GM21367 (cell line): ENCODE measurements at regions not wholly inside any gene's neighbourhood (a gene's known extent, or its start where the extent isn't known, plus 50 kb on each side); places are given as distances from the start of the nearest gene placed in this dataset.
"Not testable (repeated sequence)": the region's sequence is repeated elsewhere in the genome, so short reads cannot be mapped to it uniquely, and the experiment has no call there.

Experiments used
- ATAC-seq: cut with Tn5 transposase; IDR thresholded peaks from one replicate; pipeline ENCODE4 v1.9.1; 2021; ENCODE audit not compliant: unreplicated experiment

DNA sequence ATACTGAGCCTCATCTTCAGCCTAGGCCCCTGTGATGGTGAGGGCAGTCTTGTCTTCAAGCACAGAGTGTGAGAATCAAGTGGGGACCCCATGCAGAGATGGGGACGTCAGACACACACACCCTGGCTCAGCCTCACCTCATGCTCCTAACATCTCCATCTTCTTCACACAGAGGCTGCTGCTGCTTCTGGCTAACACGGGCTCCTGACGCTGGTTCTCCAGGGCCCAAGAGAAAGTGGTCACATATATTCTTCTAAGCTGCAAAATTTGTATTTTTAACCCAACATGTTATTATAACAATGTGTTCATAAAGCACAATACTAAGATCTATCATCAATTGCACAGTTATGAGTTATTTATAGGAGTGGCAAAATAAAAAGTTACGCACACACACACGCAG is 101.2 kb downstream of the VPREB1 start:
- ATAC-seq = no peak

DNA sequence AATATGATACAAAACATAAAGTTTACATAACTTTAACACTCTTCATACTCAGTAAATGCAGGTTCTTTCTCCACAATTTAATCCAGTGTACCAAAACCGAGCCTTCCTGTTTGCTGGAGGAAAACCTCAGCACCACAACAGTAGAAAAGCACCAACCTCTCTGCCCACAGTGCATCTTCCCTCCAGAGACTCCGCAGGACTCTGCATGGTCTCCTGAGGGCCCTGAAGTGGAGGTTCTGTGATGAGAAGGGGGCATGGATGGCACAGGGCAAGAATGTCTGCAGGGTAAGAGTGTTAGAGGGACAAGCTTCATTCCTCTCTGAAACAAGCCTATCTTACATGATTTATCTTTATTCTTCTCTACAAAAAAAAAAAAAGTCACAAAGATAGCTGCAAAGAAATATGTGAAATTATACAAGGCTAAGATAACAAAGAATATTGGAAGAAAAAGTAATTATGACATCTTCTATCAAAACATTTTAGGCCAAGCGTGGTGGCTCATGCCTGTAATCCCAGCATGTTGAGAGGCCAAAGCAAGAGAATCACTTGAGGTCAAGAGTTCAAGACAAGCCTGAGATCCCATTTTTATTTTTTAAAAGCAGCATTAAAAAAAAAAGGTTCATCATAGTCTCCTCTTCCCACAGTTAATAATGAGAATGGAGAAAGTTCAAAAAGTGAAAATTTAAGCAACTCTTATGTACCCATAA is 102.0 kb downstream of the VPREB1 start:
- no peak for ATAC-seq

DNA sequence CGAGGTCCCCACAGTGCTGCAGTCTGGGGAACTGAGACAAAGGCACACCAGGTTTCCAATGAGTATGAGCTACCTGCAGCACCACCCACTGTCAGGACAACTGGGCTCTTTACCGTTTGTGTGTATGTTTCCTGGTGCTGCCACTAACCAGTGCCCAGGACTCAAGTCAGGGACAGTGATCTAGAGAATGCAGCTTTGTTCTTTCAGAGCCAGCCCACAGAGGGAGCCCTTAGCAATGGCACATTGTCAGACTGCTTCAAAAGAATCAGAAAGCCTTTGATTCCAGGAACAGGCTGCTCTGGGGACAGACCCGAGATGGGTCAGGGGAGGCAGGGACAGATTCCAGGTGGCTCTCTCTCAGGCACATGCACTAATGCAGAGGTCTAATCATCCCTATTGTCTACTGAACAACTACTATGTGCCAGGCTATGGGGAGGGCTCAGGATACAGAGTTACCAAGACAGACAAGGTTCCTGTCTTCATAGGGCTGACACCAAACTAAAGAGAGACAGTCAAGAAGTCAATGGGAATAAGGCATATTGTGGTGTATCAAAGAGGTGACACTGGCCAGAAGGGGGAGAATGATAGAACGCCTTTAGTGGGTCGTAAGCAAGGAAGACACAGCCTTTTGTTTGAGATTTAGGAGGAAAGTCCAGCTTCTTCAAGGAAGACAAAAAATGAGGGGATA is 103.7 kb downstream of the VPREB1 start:
- ATAC-seq = no peak

DNA sequence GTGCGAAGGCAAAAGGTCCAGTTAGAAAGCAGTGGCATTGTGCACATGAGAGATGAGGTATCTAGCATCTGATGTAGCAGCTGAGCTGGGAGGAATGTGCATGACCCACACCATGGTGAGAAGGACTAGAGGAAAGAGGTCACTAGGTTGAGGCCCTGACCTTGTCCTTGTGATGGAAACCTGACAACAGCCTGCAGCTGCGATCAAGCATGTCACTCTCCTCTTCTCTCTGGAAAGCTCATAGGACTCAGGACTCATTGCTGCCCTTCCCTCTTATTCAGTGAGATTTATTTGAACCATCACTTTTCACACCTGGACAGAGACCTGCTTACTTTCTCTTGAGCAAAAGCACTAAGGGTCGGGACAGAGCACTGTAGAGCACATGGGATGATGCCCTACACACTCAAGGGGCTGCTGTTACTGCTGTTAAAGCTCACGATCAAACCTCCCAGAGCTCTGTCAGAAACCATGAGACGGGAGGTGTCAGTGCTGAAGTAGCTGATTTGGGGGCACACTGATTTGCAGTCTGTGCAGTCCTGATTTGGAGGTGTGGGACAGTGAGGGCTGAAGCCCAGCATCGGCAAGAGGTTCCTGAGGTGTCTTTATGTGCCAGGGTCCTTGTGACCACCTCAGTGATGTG is 104.3 kb downstream of the VPREB1 start:
- no peak for ATAC-seq

DNA sequence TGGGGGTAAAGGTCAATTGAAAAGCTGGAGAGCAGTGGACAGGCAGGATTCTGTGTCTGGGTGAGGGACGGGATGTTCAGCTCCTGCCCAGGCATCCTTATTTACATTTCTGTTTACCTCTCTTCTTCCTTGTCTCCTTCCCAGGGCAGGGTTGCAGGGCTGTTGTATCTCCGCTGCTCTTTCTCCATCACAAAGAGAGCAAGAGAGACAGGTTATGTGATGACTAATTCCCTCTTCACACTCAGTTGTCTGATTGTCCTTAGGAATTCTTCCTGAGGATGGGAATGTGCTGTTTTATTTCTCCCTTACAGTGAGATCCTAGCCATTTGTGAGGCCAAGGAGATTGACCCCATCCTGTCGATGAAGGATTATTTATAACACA is 104.9 kb downstream of the VPREB1 start:
- ATAC-seq = no peak

DNA sequence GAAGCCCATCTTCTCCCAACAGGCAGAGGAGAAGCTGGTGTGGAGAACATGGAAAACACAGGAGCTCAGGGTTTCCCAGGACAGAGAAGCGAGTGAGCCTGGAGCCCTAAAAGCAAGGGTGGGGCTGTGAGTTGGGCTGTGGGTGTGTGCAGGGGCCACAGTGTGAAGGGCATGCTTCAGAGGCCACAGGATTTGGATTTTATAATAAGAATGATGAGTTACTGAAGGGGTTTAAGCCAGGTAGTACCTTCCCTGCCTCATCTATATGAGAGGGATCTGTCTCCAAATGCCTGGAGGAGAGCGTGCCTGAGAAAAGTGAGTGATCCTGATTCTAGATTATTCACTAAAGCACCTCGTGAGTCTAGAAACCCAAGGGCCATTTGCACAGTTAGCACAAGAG is 106.8 kb downstream of the VPREB1 start:
- ATAC-seq = no peak

DNA sequence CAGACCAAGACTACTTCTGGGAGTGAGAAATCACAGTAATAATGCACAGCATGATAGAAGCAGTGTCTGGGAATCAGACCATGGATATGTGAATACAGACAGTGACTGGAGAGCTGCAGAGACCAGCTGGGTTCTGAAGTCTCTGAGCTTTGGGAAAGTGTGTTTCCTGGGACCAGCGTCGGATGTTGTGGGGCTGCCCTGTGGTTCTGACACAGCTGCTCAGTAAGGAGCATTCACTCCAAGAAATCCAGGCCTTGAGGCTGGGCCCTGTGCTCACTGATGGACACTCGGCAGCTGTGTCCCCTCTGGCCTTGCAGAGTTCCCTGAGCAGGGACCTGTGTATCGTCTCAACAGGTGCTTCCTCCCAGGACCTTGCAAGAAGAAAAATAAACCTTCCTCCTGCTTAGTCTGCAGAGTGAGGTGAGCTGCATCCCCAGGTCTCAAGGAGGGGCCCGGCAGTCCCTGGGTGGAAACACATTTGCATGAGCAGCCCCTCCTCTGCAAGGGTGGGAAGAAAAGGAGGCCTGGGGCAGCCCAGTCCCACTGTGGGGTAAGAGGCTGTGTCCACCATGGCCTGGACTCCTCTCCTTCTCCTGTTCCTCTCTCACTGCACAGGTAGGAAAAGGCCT is 107.9 kb downstream of the VPREB1 start:
- no peak for ATAC-seq

DNA sequence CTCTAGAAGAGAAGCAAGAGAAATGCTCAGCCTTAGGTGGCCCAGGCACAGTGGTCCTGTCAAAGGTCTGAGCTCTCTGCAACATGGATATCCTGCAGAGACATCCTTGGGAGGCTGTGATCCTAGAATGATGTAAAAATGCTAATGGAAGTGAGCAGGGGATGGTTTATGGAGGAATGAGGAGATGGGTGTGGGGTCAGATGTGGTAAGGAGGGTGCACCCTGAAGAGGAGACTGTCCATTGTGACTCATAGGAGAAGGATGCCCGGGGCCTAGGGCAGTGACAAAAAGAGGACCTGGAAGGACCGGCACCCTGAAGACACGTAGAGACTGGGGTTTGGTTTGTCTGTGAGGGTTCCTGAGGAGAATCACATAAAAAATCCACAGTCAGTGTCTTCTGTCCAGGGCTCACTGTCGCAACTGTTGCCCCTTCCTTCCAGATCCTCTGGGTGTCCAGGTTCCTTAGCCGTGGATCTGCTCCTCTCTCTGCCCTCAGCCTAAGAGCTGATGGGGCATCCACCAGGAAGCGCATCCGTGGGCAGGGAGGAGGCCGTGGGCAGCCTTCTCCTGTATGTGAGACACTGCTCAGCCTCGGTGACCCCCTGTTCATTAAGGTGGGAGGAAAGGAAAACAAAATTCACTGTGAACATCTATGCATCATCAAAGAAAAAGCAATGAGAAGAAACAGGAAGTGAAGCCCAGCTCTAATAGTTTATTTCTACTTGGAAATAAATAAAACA is 110.7 kb downstream of the VPREB1 start:
- no peak for ATAC-seq

DNA sequence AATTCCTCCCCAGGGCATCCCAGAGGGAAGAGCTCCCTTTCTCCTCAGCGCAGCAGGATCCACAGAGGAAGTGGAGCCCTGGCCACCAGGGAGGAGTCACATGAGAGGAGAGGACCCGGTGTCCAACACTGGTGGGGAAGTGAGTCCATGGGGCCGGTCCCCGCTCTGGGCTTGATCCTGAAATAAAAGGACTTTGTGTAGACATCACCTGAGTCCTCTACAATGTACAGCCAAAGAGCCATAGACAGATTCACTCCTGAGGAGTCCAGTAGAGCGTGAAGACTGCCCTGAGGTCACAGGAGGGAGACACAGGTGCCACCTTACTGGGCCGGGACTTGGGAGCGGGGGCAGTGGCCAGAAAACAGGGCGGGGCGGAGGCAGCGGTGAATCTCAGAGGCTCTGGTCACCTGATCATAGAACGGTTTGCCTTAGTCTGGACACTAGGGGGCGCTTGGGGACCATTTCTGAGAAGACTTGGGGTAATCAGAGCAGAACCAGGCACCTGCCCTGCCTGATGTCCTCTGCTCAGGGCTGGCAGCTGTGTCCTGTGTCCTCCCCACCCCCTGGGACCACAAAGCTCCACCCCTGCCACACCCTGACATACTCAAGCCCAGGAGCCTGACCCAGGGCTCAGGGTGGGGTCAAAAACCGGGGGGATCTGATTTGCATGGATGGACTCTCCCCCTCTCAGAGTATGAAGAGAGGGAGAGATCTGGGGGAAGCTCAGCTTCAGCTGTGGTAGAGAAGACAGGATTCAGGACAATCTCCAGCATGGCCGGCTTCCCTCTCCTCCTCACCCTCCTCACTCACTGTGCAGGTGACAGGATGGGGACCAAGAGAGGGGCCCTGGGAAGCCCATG is 112.7 kb downstream of the VPREB1 start:
- peak; percentile 68 for ATAC-seq

DNA sequence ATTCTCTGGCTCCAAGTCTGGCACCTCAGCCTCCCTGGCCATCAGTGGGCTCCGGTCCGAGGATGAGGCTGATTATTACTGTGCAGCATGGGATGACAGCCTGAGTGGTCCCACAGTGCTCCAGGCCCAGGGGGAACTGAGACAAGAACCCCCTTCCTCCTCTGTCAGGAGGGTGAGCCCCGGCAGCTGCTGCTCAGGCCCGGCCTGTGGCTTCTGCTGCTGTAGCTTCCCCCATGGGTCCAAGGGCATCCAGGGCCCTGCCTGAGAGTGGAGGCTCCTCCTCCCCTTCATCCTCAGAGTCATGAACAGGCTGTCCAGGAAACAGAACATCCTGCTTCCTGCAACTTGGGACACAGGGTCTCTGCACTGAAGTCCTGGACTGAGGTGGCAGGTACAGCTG is 113.6 kb downstream of the VPREB1 start:
- ATAC-seq = no peak

DNA sequence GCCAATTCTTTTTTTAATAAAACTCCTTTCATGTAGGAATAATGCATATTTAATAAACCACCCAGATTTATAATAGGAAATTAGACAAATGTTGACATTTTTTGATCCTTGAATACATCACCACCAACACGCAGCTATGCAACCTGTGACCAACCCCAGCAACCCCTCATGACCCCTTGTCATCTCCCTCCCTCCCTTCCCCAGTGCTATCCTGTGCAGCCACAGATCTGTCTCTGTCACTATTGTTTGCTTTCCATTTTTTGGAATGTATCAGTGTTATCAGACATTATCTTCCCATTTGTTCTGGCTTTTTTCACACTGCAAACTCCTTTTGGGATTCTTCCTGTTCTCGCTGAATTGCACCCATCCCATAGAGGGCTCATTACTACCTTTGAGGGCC is 114.1 kb downstream of the VPREB1 start:
- ATAC-seq = no peak

DNA sequence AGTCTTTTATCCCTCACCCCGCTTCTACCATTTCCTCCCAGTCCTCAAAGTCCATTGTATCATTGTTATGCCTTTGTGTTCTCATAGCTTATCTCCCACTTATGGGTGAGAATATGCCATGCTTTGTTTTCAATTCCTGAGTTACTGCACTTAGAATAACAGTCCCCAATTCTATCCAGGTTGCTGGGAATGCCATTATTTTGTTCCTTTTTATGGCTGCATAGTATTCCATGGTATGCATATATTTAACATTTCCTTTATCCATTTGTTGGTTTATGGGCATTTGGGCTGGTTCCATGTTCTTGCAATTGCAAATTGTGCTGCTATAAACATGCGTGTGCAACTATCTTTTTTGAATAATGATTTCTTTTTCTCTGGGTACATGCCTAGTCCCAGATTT is 114.9 kb downstream of the VPREB1 start:
- no peak for ATAC-seq

DNA sequence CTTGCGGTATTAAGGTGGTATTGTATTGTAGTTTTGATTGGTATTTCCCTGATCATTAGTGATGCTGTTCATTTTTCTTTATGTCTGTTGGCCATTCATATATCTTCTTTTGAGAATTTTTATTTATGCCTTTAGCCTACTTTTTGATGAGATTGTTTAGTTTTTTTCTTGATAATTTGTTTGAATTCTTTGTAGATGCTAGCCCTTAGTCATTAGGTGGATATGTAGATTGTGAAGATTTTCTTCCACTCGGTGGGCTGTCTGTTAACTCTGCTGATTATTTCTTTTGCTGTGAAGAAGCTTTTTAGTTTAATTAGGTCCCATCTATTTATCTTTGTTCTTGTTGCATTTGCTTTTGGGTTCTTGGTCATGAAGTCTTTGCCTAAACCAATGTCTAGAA is 115.4 kb downstream of the VPREB1 start:
- no peak for ATAC-seq

DNA sequence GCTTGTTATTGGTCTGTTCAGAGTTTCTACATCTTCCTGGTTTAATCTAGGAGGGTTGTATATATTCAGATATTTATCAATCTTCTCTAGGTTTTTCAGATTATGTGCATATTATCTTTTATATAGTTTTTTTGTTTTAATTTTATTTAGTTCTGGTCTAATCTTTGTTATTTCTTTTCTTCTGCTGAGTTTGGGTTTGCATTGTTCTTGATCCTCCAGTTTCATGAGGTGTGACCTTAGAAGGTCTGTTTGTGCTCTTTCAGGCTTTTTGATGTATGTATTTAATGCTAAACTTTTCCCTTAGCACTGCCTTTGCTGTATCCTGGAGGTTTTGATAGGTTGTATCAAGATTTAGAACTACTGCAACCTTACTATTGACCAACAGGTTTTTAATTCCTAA is 117.7 kb downstream of the VPREB1 start:
- no peak for ATAC-seq

DNA sequence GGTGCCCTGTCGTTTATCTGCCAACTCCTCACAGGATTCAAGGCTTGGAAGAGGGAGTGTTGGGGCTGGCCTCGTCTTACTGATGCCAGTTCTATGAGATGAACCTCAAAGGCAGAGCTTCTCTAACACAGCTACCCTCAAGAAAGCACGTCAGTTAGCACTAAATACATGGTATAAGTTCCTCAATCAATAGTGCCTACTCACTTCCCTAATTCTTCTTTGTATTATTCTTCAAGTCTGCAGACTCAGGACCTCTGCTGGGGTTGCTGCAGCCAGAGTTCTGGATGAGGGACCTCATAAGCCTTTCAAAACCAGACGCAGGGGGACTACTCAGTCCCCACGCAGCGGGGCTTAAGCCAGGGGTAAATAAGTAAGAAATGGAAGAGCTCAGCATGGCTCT is 118.3 kb downstream of the VPREB1 start:
- no peak for ATAC-seq

DNA sequence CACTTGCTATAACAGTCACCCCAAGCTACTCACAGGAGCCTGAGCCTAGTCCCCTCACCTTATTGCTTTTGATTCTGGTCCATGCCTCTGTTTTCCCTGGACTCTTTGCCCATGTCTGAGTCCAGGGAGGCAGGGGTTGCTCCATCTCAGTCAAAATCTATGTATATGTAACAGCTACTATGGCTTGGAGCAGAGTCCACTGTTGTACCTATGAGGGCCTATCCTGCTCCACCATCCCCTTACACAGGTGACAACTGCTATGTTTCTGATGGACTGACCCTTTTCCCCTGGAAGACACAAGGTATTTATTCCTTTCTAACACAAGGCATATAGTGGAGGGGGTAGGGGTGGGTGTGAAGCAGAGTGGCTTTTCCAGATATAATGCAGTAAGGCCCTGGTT is 119.6 kb downstream of the VPREB1 start:
- ATAC-seq = no peak

DNA sequence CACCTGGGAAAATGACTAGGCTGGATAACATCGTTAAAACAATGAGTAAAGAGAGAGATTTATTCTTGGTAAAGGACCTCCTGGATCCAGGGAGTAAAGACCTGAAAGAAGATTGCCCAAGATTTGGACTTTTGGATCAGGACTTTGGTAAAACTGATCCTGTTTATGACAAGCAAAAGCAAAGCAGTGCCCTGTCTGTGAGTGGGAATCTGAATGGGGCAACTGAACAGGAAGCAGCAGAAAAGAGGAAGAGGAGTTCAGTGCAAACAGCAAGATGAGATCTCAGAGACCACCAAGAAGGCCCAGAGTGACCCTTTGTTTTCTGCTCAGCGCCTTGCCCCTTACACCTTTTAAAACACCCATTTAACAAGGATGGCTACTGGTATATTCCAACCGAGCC is 122.0 kb downstream of the VPREB1 start:
- no peak for ATAC-seq

DNA sequence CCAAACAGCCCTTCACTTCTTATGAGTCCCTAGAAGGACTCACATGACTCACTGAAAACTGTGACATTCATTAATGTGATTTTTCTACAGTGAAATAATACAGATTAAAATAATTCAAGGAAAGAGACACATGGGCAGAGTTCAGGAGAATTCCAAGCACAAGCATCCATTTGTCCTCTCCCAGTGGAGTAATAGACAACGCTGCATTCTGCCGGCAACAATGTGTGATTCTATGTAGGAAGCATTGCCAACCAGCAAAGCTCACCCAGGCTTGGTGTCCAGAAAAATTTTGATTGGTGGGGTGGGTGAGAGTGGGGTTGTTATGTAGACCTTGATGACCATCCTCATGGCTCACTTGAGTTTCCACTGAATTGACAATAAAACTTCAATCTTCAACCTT is 123.9 kb downstream of the VPREB1 start:
- no peak for ATAC-seq

DNA sequence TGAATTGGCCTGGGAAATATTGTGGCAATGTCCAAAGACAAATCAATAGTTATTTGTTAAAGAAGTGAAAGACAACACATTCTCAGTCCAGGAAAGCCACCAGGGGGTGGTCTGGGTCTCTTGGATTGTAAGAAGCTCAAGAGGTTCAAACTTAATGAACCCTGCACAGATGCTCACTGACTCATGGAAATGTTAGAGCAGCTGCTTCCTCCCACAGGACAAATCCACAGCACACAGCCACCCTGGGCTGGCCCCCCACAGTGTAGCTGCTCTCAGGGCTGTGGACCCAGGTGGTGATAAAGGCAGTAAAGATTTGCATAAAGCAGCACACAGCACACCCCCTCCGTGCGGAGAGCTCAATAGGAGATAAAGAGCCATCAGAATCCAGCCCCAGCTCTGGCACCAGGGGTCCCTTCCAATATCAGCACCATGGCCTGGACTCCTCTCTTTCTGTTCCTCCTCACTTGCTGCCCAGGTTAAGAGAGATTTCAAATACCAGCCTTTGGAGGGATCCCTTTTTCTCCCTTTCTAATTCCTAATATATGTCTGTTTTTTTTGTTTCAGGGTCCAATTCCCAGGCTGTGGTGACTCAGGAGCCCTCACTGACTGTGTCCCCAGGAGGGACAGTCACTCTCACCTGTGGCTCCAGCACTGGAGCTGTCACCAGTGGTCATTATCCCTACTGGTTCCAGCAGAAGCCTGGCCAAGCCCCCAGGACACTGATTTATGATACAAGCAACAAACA is 124.8 kb downstream of the VPREB1 start:
- not testable (repeated sequence) for ATAC-seq

DNA sequence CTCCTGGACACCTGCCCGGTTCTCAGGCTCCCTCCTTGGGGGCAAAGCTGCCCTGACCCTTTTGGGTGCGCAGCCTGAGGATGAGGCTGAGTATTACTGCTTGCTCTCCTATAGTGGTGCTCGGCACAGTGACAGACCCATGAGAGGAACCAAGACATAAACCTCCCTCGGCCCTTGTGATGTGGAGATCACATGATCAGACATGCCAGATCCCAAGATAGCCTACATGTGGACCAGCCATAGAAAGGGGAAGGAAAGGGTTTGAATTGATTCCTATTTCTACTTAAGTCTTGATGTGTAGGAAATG is 125.3 kb downstream of the VPREB1 start:
- ATAC-seq = no peak
